ENCODE measurements at regions not wholly inside any gene's neighbourhood (a gene's known extent, or its start where the extent isn't known, plus 50 kb on each side); places are given as distances from the start of the nearest gene placed in this dataset.

DNA sequence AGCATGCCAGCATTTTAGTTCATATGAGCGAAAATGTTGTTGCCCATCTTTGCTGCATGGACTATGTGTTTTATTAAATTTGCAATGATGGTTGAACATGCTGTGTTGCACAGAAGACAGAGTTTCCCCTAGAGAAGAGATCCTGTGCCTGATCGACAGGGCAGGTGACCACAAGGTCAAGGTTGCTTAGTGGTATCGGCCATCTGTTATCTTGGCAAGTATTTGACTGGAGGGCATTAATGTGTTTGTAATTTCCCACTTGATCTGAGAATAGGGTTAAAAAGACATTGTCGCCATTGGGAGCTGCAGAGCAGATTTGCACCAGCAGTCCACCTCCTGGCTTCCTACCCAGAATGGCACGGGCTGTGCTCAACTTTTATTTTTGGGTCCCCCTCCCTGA lies 1523.6 kb upstream of the WWC1 start:
- TF ChIP-seq POLR2AphosphoS5 (IDR thresholded peaks at IDR 0.05) (no peak), EP300 (IDR thresholded peaks at IDR 0.05; ENCODE audit: low read depth) (no peak), POLR2A (IDR thresholded peaks at IDR 0.05) (no peak)
- TF ChIP-seq, protein P1, sequence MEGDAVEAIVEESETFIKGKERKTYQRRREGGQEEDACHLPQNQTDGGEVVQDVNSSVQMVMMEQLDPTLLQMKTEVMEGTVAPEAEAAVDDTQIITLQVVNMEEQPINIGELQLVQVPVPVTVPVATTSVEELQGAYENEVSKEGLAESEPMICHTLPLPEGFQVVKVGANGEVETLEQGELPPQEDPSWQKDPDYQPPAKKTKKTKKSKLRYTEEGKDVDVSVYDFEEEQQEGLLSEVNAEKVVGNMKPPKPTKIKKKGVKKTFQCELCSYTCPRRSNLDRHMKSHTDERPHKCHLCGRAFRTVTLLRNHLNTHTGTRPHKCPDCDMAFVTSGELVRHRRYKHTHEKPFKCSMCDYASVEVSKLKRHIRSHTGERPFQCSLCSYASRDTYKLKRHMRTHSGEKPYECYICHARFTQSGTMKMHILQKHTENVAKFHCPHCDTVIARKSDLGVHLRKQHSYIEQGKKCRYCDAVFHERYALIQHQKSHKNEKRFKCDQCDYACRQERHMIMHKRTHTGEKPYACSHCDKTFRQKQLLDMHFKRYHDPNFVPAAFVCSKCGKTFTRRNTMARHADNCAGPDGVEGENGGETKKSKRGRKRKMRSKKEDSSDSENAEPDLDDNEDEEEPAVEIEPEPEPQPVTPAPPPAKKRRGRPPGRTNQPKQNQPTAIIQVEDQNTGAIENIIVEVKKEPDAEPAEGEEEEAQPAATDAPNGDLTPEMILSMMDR (IDR thresholded peaks at IDR 0.05) = no peak
- Histone ChIP-seq H3K27ac (no peak overlapping the region), H3K27me3 (no peaks in the 10 kb centered on the region), H3K36me3 (no peaks in the 10 kb centered on the region), H3K4me1 (no peaks in the 10 kb centered on the region), H3K9me3 (peaks cover 5 to 12% of the 10 kb centered on the region in 2 donors), H3K4me3 (no peak overlapping the region)
- WGBS, 2 donors (ENCODE audit: low coverage in 1 of 2) = 63 to 75% methylated on average over 3 to 5 of the region's 5 CpGs
- in situ Hi-C loops (cut with MboI; ENCODE audit: low pct_ligation_motif_present in 1 of 4, low pct_unique_long_range_greater_than_20kb in 1 of 4, low sequenced_read_pairs in 3 of 4) (no loop called here), intact Hi-C loops (cut with DNase I; ENCODE audit: low total_unique reads) (no loop called here)
- no peak for DNase-seq

GRCh38 chr5:166768536-166768935 lies 1522.9 kb upstream of the WWC1 start:
- in situ Hi-C loops (cut with MboI; ENCODE audit: low pct_ligation_motif_present in 1 of 4, low pct_unique_long_range_greater_than_20kb in 1 of 4, low sequenced_read_pairs in 3 of 4) = no loop called here
- no peak overlapping the region for H3K27ac ChIP-seq
- H3K36me3 ChIP-seq = no peaks in the 10 kb centered on the region
- no peak overlapping the region for H3K4me3 ChIP-seq
- WGBS, 2 donors (ENCODE audit: low coverage in 1 of 2) = 25 to 36% methylated on average over 2 of the region's 2 CpGs
- intact Hi-C loops (cut with DNase I; ENCODE audit: low total_unique reads) = no loop called here
- peaks cover 5 to 12% of the 10 kb centered on the region in 2 donors for H3K9me3 ChIP-seq
- no peaks in the 10 kb centered on the region for H3K27me3 ChIP-seq
- H3K4me1 ChIP-seq = no peaks in the 10 kb centered on the region
- TF ChIP-seq EP300 (IDR thresholded peaks at IDR 0.05; ENCODE audit: low read depth) = no peak
- no peak for TF ChIP-seq POLR2AphosphoS5 (IDR thresholded peaks at IDR 0.05)
- no peak for TF ChIP-seq POLR2A (IDR thresholded peaks at IDR 0.05)
- TF ChIP-seq, protein P1 (IDR thresholded peaks at IDR 0.05) = no peak
- DNase-seq = no peak

- H3K36me3 ChIP-seq = no peaks in the 10 kb centered on the region
- intact Hi-C loops (cut with DNase I; ENCODE audit: low total_unique reads) (no loop called here), in situ Hi-C loops (cut with MboI; ENCODE audit: low pct_ligation_motif_present in 1 of 4, low pct_unique_long_range_greater_than_20kb in 1 of 4, low sequenced_read_pairs in 3 of 4) (no loop called here)
- DNase-seq = no peak
- H3K4me3 ChIP-seq = no peak overlapping the region
- no peaks in the 10 kb centered on the region for H3K4me1 ChIP-seq
- H3K27ac ChIP-seq = no peak overlapping the region
- TF ChIP-seq, protein P1 (IDR thresholded peaks at IDR 0.05) = no peak
- TF ChIP-seq POLR2AphosphoS5 (IDR thresholded peaks at IDR 0.05) (no peak), POLR2A (IDR thresholded peaks at IDR 0.05) (no peak), EP300 (IDR thresholded peaks at IDR 0.05; ENCODE audit: low read depth) (no peak)
- WGBS, 2 donors (ENCODE audit: low coverage in 1 of 2) = 0 to 23% methylated on average over 1 of the region's 1 CpG
- no peaks in the 10 kb centered on the region for H3K27me3 ChIP-seq
- H3K9me3 ChIP-seq = peaks cover 5 to 12% of the 10 kb centered on the region in 2 donors
These were observed 1518.7 kb upstream of the WWC1 start for GRCh38 chr5:166772770-166773169.

- WGBS, 2 donors (ENCODE audit: low coverage in 1 of 2) = 34% methylated on average over 4 of the region's 4 CpGs; no CpG with 5 or more reads in 1 of the 2 donors
These were observed 1509.7 kb upstream of the WWC1 start for GRCh38 chr5:166781737-166782136.

More at GRCh38 chr5:166781737-166782136, 1509.7 kb upstream of the WWC1 start:
- Histone ChIP-seq H3K9me3 (no peaks in the 10 kb centered on the region), H3K4me3 (no peak overlapping the region), H3K27ac (no peak overlapping the region), H3K36me3 (no peaks in the 10 kb centered on the region), H3K4me1 (no peaks in the 10 kb centered on the region), H3K27me3 (no peaks in the 10 kb centered on the region)
- TF ChIP-seq, protein P1 (IDR thresholded peaks at IDR 0.05) = no peak
- intact Hi-C loops (cut with DNase I; ENCODE audit: low total_unique reads) = no loop called here
- in situ Hi-C loops (cut with MboI; ENCODE audit: low pct_ligation_motif_present in 1 of 4, low pct_unique_long_range_greater_than_20kb in 1 of 4, low sequenced_read_pairs in 3 of 4) = no loop called here
- DNase-seq = no peak

All from transverse colon (tissue), 4 donors.